ENCODE measurements at regions not wholly inside any gene's neighbourhood (a gene's known extent, or its start where the extent isn't known, plus 50 kb on each side); places are given as distances from the start of the nearest gene placed in this dataset.
"Not testable (repeated sequence)": the region's sequence is repeated elsewhere in the genome, so short reads cannot be mapped to it uniquely, and the experiment has no call there.

GRCh38 chr2:45104429-45104828 is 95.2 kb upstream of the SIX2 start:
- 40% methylated on average over 1 of the region's 3 CpGs for WGBS (ENCODE audit: insufficient coverage)
- H3K9me3 ChIP-seq (replicated peaks; ENCODE audit: control insufficient read depth, low read depth, low read length) = no peaks in the 10 kb centered on the region

DNA sequence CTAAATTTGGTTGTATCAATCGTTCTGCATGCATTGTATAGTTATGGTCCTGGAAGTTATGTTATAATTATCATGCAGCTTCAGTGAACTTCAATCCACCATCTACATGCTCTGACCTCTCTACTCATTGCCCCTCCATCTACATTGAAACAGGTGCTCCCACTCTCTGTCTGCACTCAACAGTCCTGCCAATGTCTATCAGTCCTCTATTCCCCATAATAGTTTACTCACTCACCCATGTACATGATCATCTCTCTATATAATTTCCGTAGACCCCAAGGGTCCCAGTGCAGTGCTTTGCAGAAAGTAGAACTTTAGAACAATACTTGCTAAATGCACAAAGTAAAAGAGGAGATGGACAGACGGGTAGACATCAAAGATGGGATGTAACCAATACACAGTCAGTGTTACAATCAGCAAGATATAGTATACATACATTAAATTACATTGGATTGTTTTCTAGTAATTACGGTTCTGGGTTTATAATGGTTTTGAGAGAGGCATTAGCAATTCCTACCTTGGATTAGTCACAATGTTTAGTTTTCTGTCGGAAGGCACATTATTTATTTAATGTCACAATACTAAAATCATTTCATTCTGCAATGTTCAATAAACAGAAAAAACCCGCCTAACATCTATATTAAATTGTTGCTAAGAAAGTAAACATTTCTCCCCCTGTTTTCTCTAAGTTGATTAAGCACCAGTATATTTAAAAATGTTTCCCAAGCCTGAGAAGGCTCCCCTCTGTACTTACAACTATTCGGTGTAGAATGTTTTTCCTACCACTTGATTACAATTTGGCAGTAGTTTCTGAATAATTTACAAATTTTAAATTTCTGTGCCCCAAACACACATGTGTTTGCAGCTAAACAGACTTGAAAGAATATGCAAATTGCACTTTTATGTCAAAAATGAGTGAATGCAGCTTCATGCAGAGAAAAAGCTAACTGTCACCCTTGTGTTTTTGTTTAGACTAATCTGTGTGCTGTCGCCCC is 94.4 kb upstream of the SIX2 start:
- Histone ChIP-seq H3K4me3 (ENCODE audit: low read length) (no peak overlapping the region), H3K36me3 (ENCODE audit: control insufficient read depth, insufficient read depth, low read length) (no peaks in the 10 kb centered on the region), H3K27me3 (ENCODE audit: control insufficient read depth, insufficient read depth, low read length) (no peaks in the 10 kb centered on the region), H3K4me1 (ENCODE audit: control insufficient read depth, insufficient read depth, low read length) (no peaks in the 10 kb centered on the region), H3K27ac (ENCODE audit: low read length) (no peak overlapping the region), H3K9me3 (replicated peaks; ENCODE audit: control insufficient read depth, low read depth, low read length) (no peaks in the 10 kb centered on the region)
- WGBS (ENCODE audit: insufficient coverage) = no CpG with 5 or more reads among the region's 8 CpGs
- no peak for DNase-seq

More at GRCh38 chr2:45104429-45104828, 95.2 kb upstream of the SIX2 start:
- Histone ChIP-seq H3K27me3 (ENCODE audit: control insufficient read depth, insufficient read depth, low read length) (no peaks in the 10 kb centered on the region), H3K4me1 (ENCODE audit: control insufficient read depth, insufficient read depth, low read length) (no peaks in the 10 kb centered on the region), H3K4me3 (ENCODE audit: low read length) (no peak overlapping the region), H3K36me3 (ENCODE audit: control insufficient read depth, insufficient read depth, low read length) (no peaks in the 10 kb centered on the region), H3K27ac (ENCODE audit: low read length) (no peak overlapping the region)
- DNase-seq = no peak

DNA sequence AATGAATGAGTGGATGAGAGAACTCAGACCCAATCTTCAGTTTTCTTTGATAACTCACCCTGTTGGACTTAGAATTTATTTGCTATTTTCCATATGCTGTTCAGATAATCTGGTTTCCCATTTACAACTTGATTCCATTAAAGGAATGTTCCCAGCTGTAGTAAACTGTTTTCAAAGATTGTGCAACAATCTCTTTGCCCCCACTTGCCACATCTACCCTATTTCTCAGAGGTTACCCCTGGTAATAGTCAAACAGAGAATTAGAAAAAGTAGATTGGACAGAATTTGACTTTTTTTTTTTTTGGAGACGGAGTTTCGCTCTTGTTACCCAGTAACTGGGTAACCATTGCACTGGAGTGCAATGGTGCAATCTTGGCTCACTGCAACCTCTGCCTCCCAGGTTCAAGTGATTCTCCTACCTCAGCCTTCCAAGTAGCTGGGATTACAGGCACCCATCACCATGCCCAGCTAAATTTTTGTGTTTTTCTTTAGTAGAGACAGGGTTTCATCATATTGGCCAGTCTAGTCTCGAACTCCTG is 93.4 kb upstream of the SIX2 start:
- Histone ChIP-seq H3K27ac (ENCODE audit: low read length) (no peak overlapping the region), H3K4me1 (ENCODE audit: control insufficient read depth, insufficient read depth, low read length) (no peaks in the 10 kb centered on the region), H3K27me3 (ENCODE audit: control insufficient read depth, insufficient read depth, low read length) (no peaks in the 10 kb centered on the region), H3K4me3 (ENCODE audit: low read length) (no peak overlapping the region), H3K9me3 (replicated peaks; ENCODE audit: control insufficient read depth, low read depth, low read length) (no peaks in the 10 kb centered on the region), H3K36me3 (ENCODE audit: control insufficient read depth, insufficient read depth, low read length) (no peaks in the 10 kb centered on the region)
- 92% methylated on average over 2 of the region's 3 CpGs for WGBS (ENCODE audit: insufficient coverage)
- no peak for DNase-seq

- H3K27me3 ChIP-seq (ENCODE audit: control insufficient read depth, insufficient read depth, low read length) = no peaks in the 10 kb centered on the region
- DNase-seq = no peak
- WGBS (ENCODE audit: insufficient coverage) = no CpG with 5 or more reads among the region's 1 CpG
- no peaks in the 10 kb centered on the region for H3K36me3 ChIP-seq (ENCODE audit: control insufficient read depth, insufficient read depth, low read length)
- H3K9me3 ChIP-seq (replicated peaks; ENCODE audit: control insufficient read depth, low read depth, low read length) = no peaks in the 10 kb centered on the region
- no peak overlapping the region for H3K27ac ChIP-seq (ENCODE audit: low read length)
- H3K4me3 ChIP-seq (ENCODE audit: low read length) = no peak overlapping the region
- no peaks in the 10 kb centered on the region for H3K4me1 ChIP-seq (ENCODE audit: control insufficient read depth, insufficient read depth, low read length)
Observed at GRCh38 chr2:45102141-45102540, 92.9 kb upstream of the SIX2 start.

- H3K27me3 ChIP-seq (ENCODE audit: control insufficient read depth, insufficient read depth, low read length) = no peaks in the 10 kb centered on the region
- 92% methylated on average over 2 of the region's 6 CpGs for WGBS (ENCODE audit: insufficient coverage)
- H3K9me3 ChIP-seq (replicated peaks; ENCODE audit: control insufficient read depth, low read depth, low read length) = no peaks in the 10 kb centered on the region
Observed at GRCh38 chr2:45096996-45097395, 87.7 kb upstream of the SIX2 start.

DNA sequence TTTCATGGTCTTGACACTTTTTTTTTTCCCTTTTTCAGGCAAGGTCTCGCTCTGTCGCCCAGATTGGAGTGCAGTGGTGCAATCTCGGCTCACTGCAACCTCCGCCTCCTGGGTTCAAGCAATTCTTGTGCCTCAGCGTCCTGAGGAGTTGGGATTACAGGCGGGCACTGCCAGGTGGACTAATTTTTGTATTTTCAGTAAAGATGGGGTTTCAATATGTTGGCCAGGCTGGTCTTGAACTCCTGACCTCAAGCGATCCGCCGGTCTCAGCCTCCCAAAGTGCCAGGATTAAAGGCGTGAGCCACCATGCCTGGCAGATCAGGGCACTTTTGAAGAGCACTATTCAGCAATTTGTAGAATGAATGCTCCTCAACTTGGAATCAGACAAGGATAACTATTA is 86.8 kb upstream of the SIX2 start:
- H3K36me3 ChIP-seq (ENCODE audit: control insufficient read depth, insufficient read depth, low read length); H3K9me3 ChIP-seq (replicated peaks; ENCODE audit: control insufficient read depth, low read depth, low read length); H3K27me3 ChIP-seq (ENCODE audit: control insufficient read depth, insufficient read depth, low read length); H3K4me1 ChIP-seq (ENCODE audit: control insufficient read depth, insufficient read depth, low read length); H3K4me3 ChIP-seq (ENCODE audit: low read length); H3K27ac ChIP-seq (ENCODE audit: low read length); DNase-seq: not testable (repeated sequence)
- 95% methylated on average over 10 of the region's 10 CpGs for WGBS (ENCODE audit: insufficient coverage)

More at GRCh38 chr2:45096996-45097395, 87.7 kb upstream of the SIX2 start:
- no peaks in the 10 kb centered on the region for H3K4me1 ChIP-seq (ENCODE audit: control insufficient read depth, insufficient read depth, low read length)
- H3K27ac ChIP-seq (ENCODE audit: low read length) = no peak overlapping the region
- no peaks in the 10 kb centered on the region for H3K36me3 ChIP-seq (ENCODE audit: control insufficient read depth, insufficient read depth, low read length)
- no peak overlapping the region for H3K4me3 ChIP-seq (ENCODE audit: low read length)
- DNase-seq = no peak

DNA sequence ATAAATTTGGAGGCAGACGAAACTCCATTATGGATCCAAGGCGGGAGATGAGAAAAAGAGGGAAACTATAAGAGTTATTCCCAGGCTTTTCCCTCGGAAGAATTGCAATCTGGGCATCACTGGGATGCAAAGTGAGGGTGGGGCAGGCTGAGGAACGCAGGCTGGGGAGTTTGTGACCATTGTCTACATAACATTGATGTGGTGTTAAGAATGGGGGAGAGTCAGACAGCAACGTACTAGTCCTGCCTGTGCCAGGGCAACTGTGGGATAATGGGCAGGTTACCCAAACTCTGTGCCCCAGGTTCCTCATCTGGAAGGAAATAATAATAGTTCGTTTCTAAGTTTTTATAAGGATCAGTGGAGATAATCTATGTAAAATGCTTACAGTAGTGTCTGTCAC is 84.4 kb upstream of the SIX2 start:
- Histone ChIP-seq H3K36me3 (ENCODE audit: control insufficient read depth, insufficient read depth, low read length) (no peaks in the 10 kb centered on the region), H3K4me3 (ENCODE audit: low read length) (no peak overlapping the region), H3K9me3 (replicated peaks; ENCODE audit: control insufficient read depth, low read depth, low read length) (no peaks in the 10 kb centered on the region), H3K27ac (ENCODE audit: low read length) (no peak overlapping the region), H3K27me3 (ENCODE audit: control insufficient read depth, insufficient read depth, low read length) (no peaks in the 10 kb centered on the region), H3K4me1 (ENCODE audit: control insufficient read depth, insufficient read depth, low read length) (no peaks in the 10 kb centered on the region)
- DNase-seq = no peak
- 68% methylated on average over 4 of the region's 6 CpGs for WGBS (ENCODE audit: insufficient coverage)

DNA sequence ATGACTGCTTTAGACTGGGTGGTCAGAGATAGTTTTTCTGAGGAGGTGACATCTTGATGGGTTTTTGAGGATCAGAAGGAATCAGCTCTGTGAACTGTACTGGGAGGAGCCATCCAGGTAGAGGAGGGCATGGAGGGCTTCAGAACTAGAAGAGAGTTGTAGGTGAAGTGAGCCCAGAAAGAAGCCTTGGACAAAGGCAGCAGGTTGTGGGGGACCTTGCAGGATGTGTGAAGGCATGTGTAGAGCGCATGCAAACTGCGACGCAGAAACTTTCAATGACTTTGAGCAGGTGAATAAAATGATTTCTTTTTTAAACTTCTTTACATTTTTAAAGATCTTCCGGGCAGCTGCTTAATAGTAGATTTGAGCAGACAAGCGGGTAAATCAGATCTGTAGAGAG is 83.9 kb upstream of the SIX2 start:
- H3K4me3 ChIP-seq (ENCODE audit: low read length) = no peak overlapping the region
- no peaks in the 10 kb centered on the region for H3K9me3 ChIP-seq (replicated peaks; ENCODE audit: control insufficient read depth, low read depth, low read length)
- WGBS (ENCODE audit: insufficient coverage) = 84% methylated on average over 2 of the region's 5 CpGs
- no peaks in the 10 kb centered on the region for H3K36me3 ChIP-seq (ENCODE audit: control insufficient read depth, insufficient read depth, low read length)
- H3K4me1 ChIP-seq (ENCODE audit: control insufficient read depth, insufficient read depth, low read length) = no peaks in the 10 kb centered on the region
- H3K27me3 ChIP-seq (ENCODE audit: control insufficient read depth, insufficient read depth, low read length) = no peaks in the 10 kb centered on the region
- no peak overlapping the region for H3K27ac ChIP-seq (ENCODE audit: low read length)
- DNase-seq = no peak

DNA sequence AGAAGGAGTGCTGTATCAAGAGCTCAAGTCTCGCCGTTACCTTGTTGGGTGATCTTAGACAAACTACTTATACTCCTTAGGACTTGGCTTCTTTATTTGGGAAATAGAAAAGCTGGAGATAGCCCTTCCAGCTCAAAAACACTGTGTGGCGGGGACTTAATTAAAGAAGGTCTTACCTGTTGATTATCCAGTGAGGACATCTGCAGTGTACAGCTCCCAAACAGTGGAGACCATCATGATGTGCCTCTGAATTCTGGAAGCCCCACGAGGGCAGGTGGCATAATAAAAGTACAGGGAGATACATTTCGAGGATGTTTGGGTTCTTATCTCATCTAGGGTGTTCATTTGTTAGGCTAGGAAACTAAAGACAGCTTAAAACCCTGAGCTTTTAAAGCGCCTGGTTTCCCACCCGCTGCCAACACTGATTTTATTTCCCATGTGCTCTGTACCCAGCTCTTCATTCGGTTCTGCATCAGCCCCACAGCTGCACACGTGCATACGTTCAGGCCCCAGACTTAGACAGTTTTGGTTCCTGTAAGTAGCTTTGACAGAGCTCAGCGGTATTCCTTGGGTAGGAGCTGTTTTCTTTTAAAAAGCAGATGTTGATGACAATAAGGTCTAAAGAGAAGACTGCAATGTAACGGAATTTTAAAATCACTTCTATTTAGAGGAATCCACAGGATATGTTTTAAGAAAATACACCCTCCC is 80.5 kb upstream of the SIX2 start:
- no peaks in the 10 kb centered on the region for H3K4me1 ChIP-seq (ENCODE audit: control insufficient read depth, insufficient read depth, low read length)
- no peaks in the 10 kb centered on the region for H3K36me3 ChIP-seq (ENCODE audit: control insufficient read depth, insufficient read depth, low read length)
- H3K9me3 ChIP-seq (replicated peaks; ENCODE audit: control insufficient read depth, low read depth, low read length) = no peaks in the 10 kb centered on the region
- no peaks in the 10 kb centered on the region for H3K27me3 ChIP-seq (ENCODE audit: control insufficient read depth, insufficient read depth, low read length)
- DNase-seq = peak; percentile 8
- H3K27ac ChIP-seq (ENCODE audit: low read length) = no peak overlapping the region
- H3K4me3 ChIP-seq (ENCODE audit: low read length) = no peak overlapping the region
- 64% methylated on average over 5 of the region's 12 CpGs for WGBS (ENCODE audit: insufficient coverage)

GRCh38 chr2:45085487-45085886 is 76.2 kb upstream of the SIX2 start:
- H3K9me3 ChIP-seq (replicated peaks; ENCODE audit: control insufficient read depth, low read depth, low read length) = no peaks in the 10 kb centered on the region
- H3K36me3 ChIP-seq (ENCODE audit: control insufficient read depth, insufficient read depth, low read length) = no peaks in the 10 kb centered on the region
- H3K27me3 ChIP-seq (ENCODE audit: control insufficient read depth, insufficient read depth, low read length) = peaks cover 2% of the 10 kb centered on the region
- no peak overlapping the region for H3K27ac ChIP-seq (ENCODE audit: low read length)
- DNase-seq = no peak
- no peak overlapping the region for H3K4me3 ChIP-seq (ENCODE audit: low read length)
- WGBS (ENCODE audit: insufficient coverage) = 70% methylated on average over 2 of the region's 4 CpGs
- H3K4me1 ChIP-seq (ENCODE audit: control insufficient read depth, insufficient read depth, low read length) = no peaks in the 10 kb centered on the region

Data from muscle of leg (tissue), 3 donors.